ENCODE measurements at regions not wholly inside any gene's neighbourhood (a gene's known extent, or its start where the extent isn't known, plus 50 kb on each side); places are given as distances from the start of the nearest gene placed in this dataset.

DNA sequence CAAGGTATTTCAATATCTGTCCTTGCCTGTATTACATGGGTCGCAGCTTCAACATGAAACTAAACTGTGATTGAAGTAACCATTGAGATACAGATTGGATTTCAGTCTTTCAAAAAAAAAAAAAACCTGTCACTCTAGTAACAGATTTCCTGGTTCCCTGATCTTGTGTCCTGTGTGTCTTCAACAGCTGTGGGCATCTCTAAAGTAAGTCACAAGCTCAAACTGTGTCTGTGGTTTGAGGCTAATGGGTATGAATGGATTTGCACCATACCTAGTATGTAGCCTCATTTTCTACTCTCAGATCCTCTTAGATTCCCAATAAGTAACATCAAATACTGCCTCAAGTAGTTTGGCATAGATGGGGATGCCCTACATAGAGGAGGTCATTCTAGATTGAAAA is 300.1 kb downstream of the COG6 start:
- no peak for TF ChIP-seq YY1 (IDR thresholded peaks at IDR 0.05; ENCODE audit: insufficient read depth, insufficient read length)
- TF ChIP-seq SUZ12 (IDR thresholded peaks at IDR 0.05; ENCODE audit: extremely low read depth, insufficient read depth, insufficient read length) = no peak
